H7 (cell line): ENCODE measurements at regions not wholly inside any gene's neighbourhood (a gene's known extent, or its start where the extent isn't known, plus 50 kb on each side); places are given as distances from the start of the nearest gene placed in this dataset.
"Not testable (repeated sequence)": the region's sequence is repeated elsewhere in the genome, so short reads cannot be mapped to it uniquely, and the experiment has no call there.

Source experiments
- DNase-seq: peaks from one replicate; pipeline ENCODE4 v3.0.0; 2012
- H3K27me3 ChIP-seq: 2 replicates; pipeline ENCODE4 v1.6.0; 2011; ENCODE audit warnings: mild to moderate bottlenecking, low read length; ENCODE audit not compliant: control insufficient read depth, insufficient read depth
- H3K36me3 ChIP-seq: replicated peaks from 2 replicates; pipeline ENCODE4 v1.5.1; 2011; ENCODE audit warnings: low read length; ENCODE audit not compliant: control insufficient read depth, insufficient read depth
- H3K4me3 ChIP-seq: 2 replicates; pipeline ENCODE4 v1.5.1; 2011; ENCODE audit warnings: low read depth, mild to moderate bottlenecking, control low read depth, low read length, moderate library complexity; ENCODE audit not compliant: insufficient read depth

- H3K36me3 ChIP-seq: no peaks in the 10 kb centered on the region
- H3K27me3 ChIP-seq: no peaks in the 10 kb centered on the region
- no peak for DNase-seq
- no peak overlapping the region for H3K4me3 ChIP-seq
Observed at GRCh38 chr7:16933296-16934279, 51.8 kb upstream of the AGR3 start.

- no peak for DNase-seq
- Histone ChIP-seq H3K36me3 (no peaks in the 10 kb centered on the region), H3K27me3 (no peaks in the 10 kb centered on the region), H3K4me3 (no peak overlapping the region)
Observed at GRCh38 chr7:16934722-16935340, 53.0 kb upstream of the AGR3 start.

GRCh38 chr7:16935341-16935735, 53.6 kb upstream of the AGR3 start:
- no peaks in the 10 kb centered on the region for H3K36me3 ChIP-seq
- no peak for DNase-seq
- H3K27me3 ChIP-seq: no peaks in the 10 kb centered on the region
- no peak overlapping the region for H3K4me3 ChIP-seq

- Histone ChIP-seq H3K4me3 (no peak overlapping the region), H3K36me3 (no peaks in the 10 kb centered on the region), H3K27me3 (no peaks in the 10 kb centered on the region)
- DNase-seq: no peak
Observed at GRCh38 chr7:16936626-16937422, 55.0 kb upstream of the AGR3 start.

- no peaks in the 10 kb centered on the region for H3K27me3 ChIP-seq
- peak; percentile 16 for DNase-seq
- no peaks in the 10 kb centered on the region for H3K36me3 ChIP-seq
- H3K4me3 ChIP-seq: no peak overlapping the region
Observed at GRCh38 chr7:16939161-16939560, 57.4 kb upstream of the AGR3 start.

GRCh38 chr7:16940776-16941175, 59.0 kb upstream of the AGR3 start:
- Histone ChIP-seq H3K27me3 (no peaks in the 10 kb centered on the region), H3K4me3 (no peak overlapping the region), H3K36me3 (no peaks in the 10 kb centered on the region)
- DNase-seq: no peak

- no peak for DNase-seq
- Histone ChIP-seq H3K4me3 (no peak overlapping the region), H3K27me3 (no peaks in the 10 kb centered on the region), H3K36me3 (no peaks in the 10 kb centered on the region)
Observed at GRCh38 chr7:16942929-16943509, 61.2 kb upstream of the AGR3 start.

GRCh38 chr7:16944936-16945335, 63.2 kb upstream of the AGR3 start:
- Histone ChIP-seq H3K27me3 (no peaks in the 10 kb centered on the region), H3K4me3 (no peak overlapping the region), H3K36me3 (no peaks in the 10 kb centered on the region)
- no peak for DNase-seq

- H3K4me3 ChIP-seq: no peak overlapping the region
- no peaks in the 10 kb centered on the region for H3K36me3 ChIP-seq
- no peak for DNase-seq
- H3K27me3 ChIP-seq: no peaks in the 10 kb centered on the region
Observed at GRCh38 chr7:16945372-16945771, 63.6 kb upstream of the AGR3 start.

GRCh38 chr7:16948110-16948509, 66.3 kb upstream of the AGR3 start:
- DNase-seq, H3K36me3 ChIP-seq, H3K4me3 ChIP-seq, H3K27me3 ChIP-seq: not testable (repeated sequence)

- no peak for DNase-seq
- H3K36me3 ChIP-seq: no peaks in the 10 kb centered on the region
- H3K27me3 ChIP-seq: no peaks in the 10 kb centered on the region
- H3K4me3 ChIP-seq: no peak overlapping the region
Observed at GRCh38 chr7:16951483-16952080, 69.8 kb upstream of the AGR3 start.

- no peaks in the 10 kb centered on the region for H3K36me3 ChIP-seq
- no peak overlapping the region for H3K4me3 ChIP-seq
- no peak for DNase-seq
- H3K27me3 ChIP-seq: no peaks in the 10 kb centered on the region
Observed at GRCh38 chr7:16954321-16954720, 72.5 kb upstream of the AGR3 start.

GRCh38 chr7:16958724-16959123, 76.9 kb upstream of the AGR3 start:
- H3K27me3 ChIP-seq: no peaks in the 10 kb centered on the region
- no peak overlapping the region for H3K4me3 ChIP-seq
- no peaks in the 10 kb centered on the region for H3K36me3 ChIP-seq
- DNase-seq: no peak

GRCh38 chr7:16960337-16960965, 78.7 kb upstream of the AGR3 start:
- Histone ChIP-seq H3K36me3 (no peaks in the 10 kb centered on the region), H3K27me3 (no peaks in the 10 kb centered on the region), H3K4me3 (no peak overlapping the region)
- no peak for DNase-seq
